CD14-positive monocyte (primary cell): ENCODE measurements at regions not wholly inside any gene's neighbourhood (a gene's known extent, or its start where the extent isn't known, plus 50 kb on each side); places are given as distances from the start of the nearest gene placed in this dataset.

Source experiments
- DNase-seq, 3 donors: peaks; one replicate each; pipeline ENCODE4 v3.0.0-alpha.2; 2011 to 2022
- H2AFZ ChIP-seq: 2 replicates; pipeline ENCODE4 v1.6.0; 2012; ENCODE audit warnings: mild to moderate bottlenecking, low read depth, low read length, inconsistent platforms; ENCODE audit not compliant: insufficient read depth, poor library complexity, severe bottlenecking
- H3K27ac ChIP-seq, 2 donors: 1 replicate in 1 of 2; 2 replicates in 1 of 2; pipeline ENCODE4 v1.5.1; 2012 to 2013; ENCODE audit warnings: low read length in 2 of 2, control low read depth in 1 of 2, inconsistent platforms in 1 of 2, low read depth in 1 of 2, mild to moderate bottlenecking in 1 of 2
- H3K27me3 ChIP-seq, 2 donors: one replicate each; pipeline versions ENCODE4 v1.6.0 to v1.6.1; 2011 to 2013; ENCODE audit warnings: low read length in 2 of 2; ENCODE audit not compliant: control insufficient read depth in 2 of 2, insufficient read depth in 2 of 2
- H3K36me3 ChIP-seq, 2 donors: replicated peaks in 1 of 2; 1 replicate in 1 of 2; 2 replicates in 1 of 2; pipeline versions ENCODE4 v1.5.1 to v1.6.1; 2012 to 2013; ENCODE audit warnings: low read length in 2 of 2, control low read depth in 1 of 2, inconsistent platforms in 1 of 2, mild to moderate bottlenecking in 1 of 2; ENCODE audit not compliant: insufficient read depth in 2 of 2, control insufficient read depth in 1 of 2
- H3K4me1 ChIP-seq, 2 donors: 1 replicate in 1 of 2; 2 replicates in 1 of 2; pipeline versions ENCODE4 v1.5.1 to v1.6.1; 2012 to 2013; ENCODE audit warnings: low read length in 2 of 2, control low read depth in 1 of 2, inconsistent platforms in 1 of 2, mild to moderate bottlenecking in 1 of 2, moderate library complexity in 1 of 2; ENCODE audit not compliant: insufficient read depth in 2 of 2, control insufficient read depth in 1 of 2
- H3K4me2 ChIP-seq: replicated peaks from 2 replicates; pipeline ENCODE3; 2012; ENCODE audit warnings: low read length, moderate library complexity, mild to moderate bottlenecking; ENCODE audit not compliant: poor library complexity, severe bottlenecking; ENCODE audit errors: extremely low read depth
- H3K4me3 ChIP-seq, 3 experiments: fragments of 200-600 bp in 1 of 3; sonication (generic) in 1 of 3; replicated peaks in 1 of 3; 1 replicate in 2 of 3; 2 replicates in 1 of 3; pipeline ENCODE4 v1.5.1; 2011 to 2013; ENCODE audit warnings: low read length in 3 of 3, mild to moderate bottlenecking in 3 of 3, control low read depth in 2 of 3, low read depth in 2 of 3, inconsistent platforms in 1 of 3, moderate library complexity in 1 of 3
- H3K79me2 ChIP-seq: 2 replicates; pipeline ENCODE4 v1.6.0; 2012; ENCODE audit warnings: mild to moderate bottlenecking, control low read depth, inconsistent platforms, low read length, moderate library complexity; ENCODE audit not compliant: insufficient read depth
- H3K9ac ChIP-seq: 2 replicates; pipeline ENCODE4 v1.6.0; 2017; ENCODE audit warnings: low read length, mild to moderate bottlenecking; ENCODE audit not compliant: insufficient read depth, poor library complexity, severe bottlenecking
- H3K9me3 ChIP-seq, 2 donors: replicated peaks in 1 of 2; 1 replicate in 1 of 2; 2 replicates in 1 of 2; pipeline versions ENCODE4 v1.5.1 to v1.6.1; 2012 to 2013; ENCODE audit warnings: low read length in 2 of 2, control low read depth in 1 of 2; ENCODE audit not compliant: control insufficient read depth in 1 of 2, insufficient read depth in 1 of 2
- H4K20me1 ChIP-seq: 2 replicates; pipeline ENCODE4 v1.6.0; 2012; ENCODE audit warnings: mild to moderate bottlenecking, low read length, control low read depth, moderate library complexity; ENCODE audit not compliant: insufficient read depth
- H3K27ac Mint-ChIP-seq, 7 donors: one replicate each; pipeline ENCODE4 v1.8.0; 2020; ENCODE audit warnings: mild to moderate bottlenecking in 7 of 7, mixed read lengths in 7 of 7, moderate library complexity in 6 of 7, inconsistent platforms in 2 of 7
- H3K27me3 Mint-ChIP-seq, 3 donors: one replicate each; pipeline ENCODE4 v1.8.0; 2021 to 2022; ENCODE audit warnings: low read depth in 3 of 3, mild to moderate bottlenecking in 3 of 3, mixed read lengths in 3 of 3, moderate library complexity in 3 of 3, inconsistent platforms in 1 of 3
- H3K36me3 Mint-ChIP-seq, 2 donors: one replicate each; pipeline ENCODE4 v1.8.0; 2020; ENCODE audit warnings: mixed read lengths in 2 of 2, inconsistent platforms in 1 of 2, mild to moderate bottlenecking in 1 of 2
- H3K4me1 Mint-ChIP-seq: one replicate; pipeline ENCODE4 v1.8.0; 2020; ENCODE audit warnings: mild to moderate bottlenecking, mixed read lengths
- H3K4me3 Mint-ChIP-seq, 2 donors: one replicate each; pipeline ENCODE4 v1.8.0; 2020; ENCODE audit warnings: mild to moderate bottlenecking in 2 of 2, mixed read lengths in 2 of 2, moderate library complexity in 1 of 2
- H3K9me3 Mint-ChIP-seq, 7 donors: one replicate each; pipeline ENCODE4 v1.8.0; 2020 to 2022; ENCODE audit warnings: mixed read lengths in 7 of 7, mild to moderate bottlenecking in 6 of 7, moderate library complexity in 6 of 7, inconsistent platforms in 2 of 7
- CTCF ChIP-seq: fragments of 200-600 bp; IDR thresholded peaks from one replicate; pipeline ENCODE4 v1.8.0; 2022; ENCODE audit warnings: antibody characterized with exemption, mild to moderate bottlenecking
- WGBS: methylation state at CpG from one replicate; pipeline ENCODE4 v1.1.5; 2013; ENCODE audit warnings: missing lambda C conversion rate; ENCODE audit not compliant: insufficient coverage; 5-methylcytosine and 5-hydroxymethylcytosine counted together
- intact Hi-C, 2 donors: fragments of 100-400 bp; cut with micrococcal nuclease; formaldehyde crosslinking; loops; one replicate each; pipeline versions ENCODE4 v1.15.0 to v1.15.1; 2023

- H3K9me3 ChIP-seq: no peaks in the 10 kb centered on the region
- intact Hi-C loops: no loop called here
- WGBS: no CpG with 5 or more reads among the region's 2 CpGs
- Mint-ChIP-seq H3K27ac (no peak overlapping the region), H3K36me3 (no peaks in the 10 kb centered on the region), H3K9me3 (no peaks in the 10 kb centered on the region), H3K4me3 (no peak overlapping the region), H3K4me1 (no peaks in the 10 kb centered on the region), H3K27me3 (peaks cover 11 to 13% (median 12%) of the 10 kb centered on the region in 3 donors)
- no peak overlapping the region for H3K9ac ChIP-seq
- H4K20me1 ChIP-seq: no peaks in the 10 kb centered on the region
- DNase-seq: no peak
- H3K27me3 ChIP-seq: peaks cover 4 to 14% of the 10 kb centered on the region in 2 donors
- no peaks in the 10 kb centered on the region for H3K79me2 ChIP-seq
- no peak overlapping the region for H2AFZ ChIP-seq
- H3K4me3 ChIP-seq: no peak overlapping the region
- H3K36me3 ChIP-seq: no peaks in the 10 kb centered on the region
- no peak for TF ChIP-seq CTCF
- no peak overlapping the region for H3K27ac ChIP-seq
- no peak overlapping the region for H3K4me2 ChIP-seq
- H3K4me1 ChIP-seq: no peaks in the 10 kb centered on the region
Observed at GRCh38 chr2:198340846-198341245, 536.5 kb downstream of the PLCL1 start.

- H3K4me1 ChIP-seq: no peaks in the 10 kb centered on the region
- H3K27me3 Mint-ChIP-seq: peaks cover 13 to 15% (median 13%) of the 10 kb centered on the region in 3 donors
- intact Hi-C loops: no loop called here
Observed at GRCh38 chr2:198339116-198339515, 534.7 kb downstream of the PLCL1 start.

More at GRCh38 chr2:198339116-198339515, 534.7 kb downstream of the PLCL1 start:
- Histone ChIP-seq H3K4me2 (no peak overlapping the region), H3K36me3 (no peaks in the 10 kb centered on the region), H3K9ac (no peak overlapping the region), H3K9me3 (no peaks in the 10 kb centered on the region), H3K27me3 (peaks cover 4 to 17% of the 10 kb centered on the region in 2 donors), H4K20me1 (no peaks in the 10 kb centered on the region), H3K4me3 (no peak overlapping the region), H2AFZ (no peak overlapping the region), H3K79me2 (no peaks in the 10 kb centered on the region), H3K27ac (no peak overlapping the region)
- 98% methylated on average over 4 of the region's 5 CpGs for WGBS
- no peak for DNase-seq
- no peaks in the 10 kb centered on the region for H3K36me3 Mint-ChIP-seq
- no peak for TF ChIP-seq CTCF
- H3K27ac Mint-ChIP-seq: no peak overlapping the region
- no peak overlapping the region for H3K4me3 Mint-ChIP-seq
- H3K4me1 Mint-ChIP-seq: no peaks in the 10 kb centered on the region
- H3K9me3 Mint-ChIP-seq: no peaks in the 10 kb centered on the region
